B cell (primary cell): ENCODE measurements at regions not wholly inside any gene's neighbourhood (a gene's known extent, or its start where the extent isn't known, plus 50 kb on each side); places are given as distances from the start of the nearest gene placed in this dataset.

Source experiments
- ATAC-seq: fragments of 200-7000 bp; cut with Tn5 transposase; one replicate; pipeline ENCODE4 v1.10.0; 2021; ENCODE audit warnings: low read depth, mild to moderate bottlenecking, moderate number of reproducible peaks, moderate library complexity
- CTCF ChIA-PET: fragments of 350-600 bp; sonication (Branson Sonifier 250); formaldehyde crosslinking; loops from one replicate; lab custom pipeline; 2021; ENCODE audit warnings: antibody characterized with exemption, inconsistent platforms; lab: Charles Lee
- POLR2A ChIA-PET: fragments of 350-600 bp; sonication (Branson Sonifier 250); formaldehyde crosslinking; loops from one replicate; lab custom pipeline; 2021; ENCODE audit warnings: antibody characterized with exemption; lab: Charles Lee
- DNase-seq: peaks from one replicate; pipeline ENCODE4 v3.0.0; 2013
- H2AFZ ChIP-seq: 2 replicates; pipeline ENCODE4 v1.6.1; 2012; ENCODE audit warnings: mild to moderate bottlenecking, low read depth, low read length; ENCODE audit not compliant: insufficient read depth, poor library complexity, severe bottlenecking
- H3K27ac ChIP-seq, 2 donors: 1 replicate in 1 of 2; 2 replicates in 1 of 2; pipeline ENCODE4 v1.5.1; 2012 to 2013; ENCODE audit warnings: low read length in 2 of 2, mild to moderate bottlenecking in 2 of 2, moderate library complexity in 1 of 2
- H3K27me3 ChIP-seq, 4 experiments: fragments of 200-600 bp in 1 of 4; sonication (generic) in 1 of 4; replicated peaks in 1 of 4; 1 replicate in 2 of 4; 2 replicates in 2 of 4; pipeline versions ENCODE4 v1.6.1 to v1.7.0; 2013 to 2016; ENCODE audit warnings: low read length in 3 of 4, mild to moderate bottlenecking in 2 of 4, mixed read lengths in 1 of 4, moderate library complexity in 1 of 4; ENCODE audit not compliant: insufficient read depth in 4 of 4, control insufficient read depth in 3 of 4; ENCODE audit errors: control extremely low read depth in 1 of 4
- H3K36me3 ChIP-seq, 2 experiments: replicated peaks in 1 of 2; 1 replicate in 1 of 2; 2 replicates in 1 of 2; pipeline versions ENCODE4 v1.6.1 to v1.7.1; 2013; ENCODE audit warnings: low read length in 1 of 2; ENCODE audit not compliant: insufficient read depth in 2 of 2, control insufficient read depth in 1 of 2; ENCODE audit errors: control extremely low read depth in 1 of 2, extremely low read depth in 1 of 2
- H3K4me1 ChIP-seq, 2 donors: fragments of 200-600 bp in 1 of 2; sonication (generic) in 1 of 2; 1 replicate in 1 of 2; 2 replicates in 1 of 2; pipeline versions ENCODE4 v1.5.1 to v1.6.1; 2013 to 2017; ENCODE audit warnings: low read length in 2 of 2; ENCODE audit not compliant: control insufficient read depth in 2 of 2, insufficient read depth in 2 of 2
- H3K4me2 ChIP-seq: replicated peaks from 2 replicates; pipeline ENCODE3; 2012; ENCODE audit warnings: mild to moderate bottlenecking, low read depth, low read length; ENCODE audit not compliant: poor library complexity, severe bottlenecking
- H3K4me3 ChIP-seq, 5 experiments: fragments of 200-600 bp in 1 of 5; sonication (generic) in 1 of 5; 1 replicate in 3 of 5; 2 replicates in 2 of 5; pipeline versions ENCODE4 v1.5.1 to v1.7.0; 2011 to 2016; ENCODE audit warnings: low read length in 4 of 5, mild to moderate bottlenecking in 4 of 5, low read depth in 2 of 5, control low read depth in 1 of 5, moderate library complexity in 1 of 5; ENCODE audit not compliant: insufficient read depth in 1 of 5; ENCODE audit errors: control extremely low read depth in 1 of 5, extremely low read depth in 1 of 5
- H3K79me2 ChIP-seq: fragments of 200-600 bp; sonication (generic); one replicate; pipeline ENCODE4 v1.6.0; 2016; ENCODE audit warnings: low read length; ENCODE audit not compliant: control insufficient read depth, insufficient read depth
- H3K9ac ChIP-seq: fragments of 200-600 bp; sonication (generic); 2 replicates; pipeline ENCODE4 v1.6.1; 2017; ENCODE audit warnings: mild to moderate bottlenecking, low read length, moderate library complexity
- H3K9me3 ChIP-seq, 3 donors: one replicate each; pipeline versions ENCODE4 v1.6.1 to v1.7.1; 2013; ENCODE audit warnings: low read length in 2 of 3; ENCODE audit not compliant: control insufficient read depth in 2 of 3, insufficient read depth in 1 of 3; ENCODE audit errors: control extremely low read depth in 1 of 3
- H4K20me1 ChIP-seq: 2 replicates; pipeline ENCODE4 v1.6.0; 2012; ENCODE audit warnings: mild to moderate bottlenecking, low read length; ENCODE audit not compliant: insufficient read depth, control insufficient read depth, poor library complexity, severe bottlenecking
- H3K27ac Mint-ChIP-seq: one replicate; pipeline ENCODE4 v1.8.0; 2021; ENCODE audit warnings: mixed read lengths
- H3K27me3 Mint-ChIP-seq: one replicate; pipeline ENCODE4 v1.8.0; 2021; ENCODE audit warnings: mixed read lengths
- H3K4me1 Mint-ChIP-seq: one replicate; pipeline ENCODE4 v1.8.0; 2021; ENCODE audit warnings: mixed read lengths
- H3K4me3 Mint-ChIP-seq: one replicate; pipeline ENCODE4 v1.8.0; 2021; ENCODE audit warnings: mixed read lengths
- H3K9me3 Mint-ChIP-seq: one replicate; pipeline ENCODE4 v1.8.0; 2022; ENCODE audit warnings: mixed read lengths; ENCODE audit not compliant: insufficient read depth
- EZH2 ChIP-seq: IDR thresholded peaks from 2 replicates; pipeline ENCODE4 v1.6.1; 2012; ENCODE audit warnings: borderline replicate concordance, low read depth, mild to moderate bottlenecking, moderate library complexity, low read length; ENCODE audit not compliant: insufficient read depth, poor library complexity, severe bottlenecking
- WGBS: methylation state at CpG from one replicate; pipeline ENCODE4 v1.1.5; 2013; ENCODE audit warnings: missing lambda C conversion rate; ENCODE audit not compliant: insufficient coverage; 5-methylcytosine and 5-hydroxymethylcytosine counted together
- intact Hi-C: fragments of 100-400 bp; cut with micrococcal nuclease; formaldehyde crosslinking; loops from one replicate; pipeline ENCODE4 v1.10.0; 2022
- TF ChIP-seq, protein P1 (sequence below): fragments of 200-600 bp; IDR thresholded peaks from one replicate; pipeline ENCODE4 v1.8.0; 2022; ENCODE audit warnings: antibody characterized with exemption, mild to moderate bottlenecking

DNA sequence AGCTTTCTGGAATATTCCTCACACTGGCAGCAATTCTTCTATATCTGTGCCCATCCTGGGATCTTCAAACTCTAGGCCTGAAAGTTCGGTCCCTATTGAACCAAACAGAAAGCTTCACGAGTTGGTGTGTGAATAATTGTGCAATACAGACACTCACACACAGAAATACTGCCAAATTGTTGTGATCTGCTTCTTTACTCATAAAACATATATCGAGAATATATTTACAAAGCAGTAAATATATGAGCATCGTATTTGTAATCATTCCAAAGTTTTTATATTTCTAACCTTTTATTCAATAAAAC, 56.6 kb upstream of the BEX4 start:
- no peak overlapping the region for H3K4me3 ChIP-seq
- no peak overlapping the region for H2AFZ ChIP-seq
- intact Hi-C loops = no loop called here
- ChIA-PET POLR2A (no interaction called here), CTCF (no interaction called here)
- DNase-seq (no peak), ATAC-seq (no peak)
- TF ChIP-seq, protein P1, sequence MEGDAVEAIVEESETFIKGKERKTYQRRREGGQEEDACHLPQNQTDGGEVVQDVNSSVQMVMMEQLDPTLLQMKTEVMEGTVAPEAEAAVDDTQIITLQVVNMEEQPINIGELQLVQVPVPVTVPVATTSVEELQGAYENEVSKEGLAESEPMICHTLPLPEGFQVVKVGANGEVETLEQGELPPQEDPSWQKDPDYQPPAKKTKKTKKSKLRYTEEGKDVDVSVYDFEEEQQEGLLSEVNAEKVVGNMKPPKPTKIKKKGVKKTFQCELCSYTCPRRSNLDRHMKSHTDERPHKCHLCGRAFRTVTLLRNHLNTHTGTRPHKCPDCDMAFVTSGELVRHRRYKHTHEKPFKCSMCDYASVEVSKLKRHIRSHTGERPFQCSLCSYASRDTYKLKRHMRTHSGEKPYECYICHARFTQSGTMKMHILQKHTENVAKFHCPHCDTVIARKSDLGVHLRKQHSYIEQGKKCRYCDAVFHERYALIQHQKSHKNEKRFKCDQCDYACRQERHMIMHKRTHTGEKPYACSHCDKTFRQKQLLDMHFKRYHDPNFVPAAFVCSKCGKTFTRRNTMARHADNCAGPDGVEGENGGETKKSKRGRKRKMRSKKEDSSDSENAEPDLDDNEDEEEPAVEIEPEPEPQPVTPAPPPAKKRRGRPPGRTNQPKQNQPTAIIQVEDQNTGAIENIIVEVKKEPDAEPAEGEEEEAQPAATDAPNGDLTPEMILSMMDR = peak; percentile 29
- TF ChIP-seq EZH2 = no peak
- H3K4me1 ChIP-seq = no peaks in the 10 kb centered on the region
- Mint-ChIP-seq H3K9me3 (no peaks in the 10 kb centered on the region), H3K4me1 (no peaks in the 10 kb centered on the region), H3K27ac (no peak overlapping the region), H3K27me3 (no peaks in the 10 kb centered on the region), H3K4me3 (no peak overlapping the region)
- no peak overlapping the region for H3K4me2 ChIP-seq
- no peaks in the 10 kb centered on the region for H3K79me2 ChIP-seq
- H3K9ac ChIP-seq = no peak overlapping the region
- no CpG with 5 or more reads among the region's 4 CpGs for WGBS
- no peaks in the 10 kb centered on the region for H3K27me3 ChIP-seq
- H4K20me1 ChIP-seq = no peaks in the 10 kb centered on the region
- no peak overlapping the region for H3K27ac ChIP-seq
- H3K9me3 ChIP-seq = no peaks in the 10 kb centered on the region
- H3K36me3 ChIP-seq = no peaks in the 10 kb centered on the region

DNA sequence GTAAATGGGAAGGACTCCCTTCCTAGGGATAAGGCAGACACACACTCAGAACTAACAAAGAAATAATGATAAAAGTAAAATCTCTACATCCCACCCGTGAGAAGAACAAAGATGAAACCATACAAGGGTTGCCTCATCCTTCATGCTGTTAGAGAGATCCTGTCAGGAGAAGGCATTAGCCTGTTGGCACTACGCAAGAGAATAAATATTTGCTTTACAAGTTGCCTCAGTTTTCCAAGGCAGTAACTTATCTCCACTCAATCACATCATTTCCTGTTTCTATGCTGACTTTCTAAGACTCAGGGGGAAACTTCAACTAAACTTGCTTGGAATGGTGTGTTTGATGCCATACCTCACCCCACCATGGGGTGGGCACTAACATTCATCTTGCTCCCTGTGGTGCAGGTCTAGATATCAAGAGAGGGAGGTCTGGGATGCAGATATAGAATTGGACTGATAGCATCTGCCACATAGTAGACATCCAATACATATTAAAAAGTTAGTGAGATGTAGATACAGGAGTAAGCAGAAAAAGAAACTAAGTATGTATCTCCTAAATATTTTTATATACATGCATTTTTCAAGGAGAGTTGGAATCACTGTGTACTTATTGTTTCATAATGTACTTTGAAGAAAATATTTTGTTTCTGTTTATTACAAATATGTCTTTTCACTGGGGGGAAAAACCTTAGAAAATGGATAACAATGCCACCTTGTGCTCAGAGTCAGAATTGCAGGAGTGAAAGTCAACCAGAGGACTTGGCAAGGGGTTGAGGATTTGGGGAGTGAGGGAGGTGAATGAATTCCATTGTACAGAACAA, 57.2 kb upstream of the BEX4 start:
- Histone ChIP-seq H3K27me3 (no peaks in the 10 kb centered on the region), H3K4me2 (no peak overlapping the region), H3K4me1 (no peaks in the 10 kb centered on the region), H3K36me3 (no peaks in the 10 kb centered on the region), H3K79me2 (no peaks in the 10 kb centered on the region), H4K20me1 (no peaks in the 10 kb centered on the region), H3K9me3 (no peaks in the 10 kb centered on the region), H3K9ac (no peak overlapping the region), H3K27ac (no peak overlapping the region), H3K4me3 (no peak overlapping the region), H2AFZ (no peak overlapping the region)
- H3K4me3 Mint-ChIP-seq = no peak overlapping the region
- H3K9me3 Mint-ChIP-seq = no peaks in the 10 kb centered on the region
- intact Hi-C loops = no loop called here
- H3K4me1 Mint-ChIP-seq = no peaks in the 10 kb centered on the region
- 100% methylated on average over 1 of the region's 2 CpGs for WGBS
- no peak overlapping the region for H3K27ac Mint-ChIP-seq
- CTCF ChIA-PET = no interaction called here
- ATAC-seq (no peak), DNase-seq (peak; percentile 11)
- no peaks in the 10 kb centered on the region for H3K27me3 Mint-ChIP-seq
- TF ChIP-seq, protein P1 = peak; percentile 70
- no peak for TF ChIP-seq EZH2
- POLR2A ChIA-PET = no interaction called here
